NCI-H460 (cell line): ENCODE measurements at regions not wholly inside any gene's neighbourhood (a gene's known extent, or its start where the extent isn't known, plus 50 kb on each side); places are given as distances from the start of the nearest gene placed in this dataset.
"Not testable (repeated sequence)": the region's sequence is repeated elsewhere in the genome, so short reads cannot be mapped to it uniquely, and the experiment has no call there.

Experiments
- DNase-seq: peaks from one replicate; pipeline ENCODE4 v3.0.0-alpha.2; 2016; ENCODE audit warnings: low read depth; ENCODE audit errors: extremely low read depth

DNA sequence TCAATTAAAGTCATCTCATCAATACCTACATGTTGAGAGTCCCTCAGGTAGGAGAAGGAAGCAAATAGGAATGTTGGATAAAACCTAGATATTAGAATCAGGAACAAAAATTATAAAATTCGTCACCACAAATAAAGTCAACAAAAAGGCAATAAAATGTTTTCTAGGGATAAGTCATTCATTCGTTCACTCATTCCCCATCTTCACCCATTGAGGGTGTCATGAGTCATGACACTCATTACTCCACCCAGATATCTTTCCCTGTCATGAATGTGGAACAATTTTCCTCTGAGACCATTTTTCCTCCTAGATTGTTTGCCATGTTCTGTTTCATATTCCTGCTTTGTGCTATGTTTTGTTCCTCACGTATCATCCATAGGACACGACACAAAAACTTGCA, 50.9 kb upstream of the OLIG3 start:
- DNase-seq = no peak

DNA sequence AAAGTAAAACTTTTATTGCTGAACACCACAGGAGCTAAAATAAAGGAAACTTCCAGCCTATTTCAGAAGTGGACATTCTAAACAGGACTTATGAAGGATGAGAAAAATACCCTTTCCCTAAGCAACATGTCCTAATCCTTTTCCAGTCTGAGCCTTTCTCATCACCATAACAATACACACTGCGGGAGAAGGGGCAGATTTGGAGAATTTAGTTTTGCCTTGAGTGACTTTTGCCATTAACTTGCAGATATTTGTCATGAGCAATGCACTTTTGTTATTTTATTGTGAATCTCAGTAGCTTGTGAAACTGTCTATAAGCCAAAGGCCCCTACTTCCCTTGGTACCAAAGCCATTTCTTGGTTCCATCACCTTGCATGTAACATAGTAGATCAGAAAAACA, 53.0 kb upstream of the OLIG3 start:
- no peak for DNase-seq

- DNase-seq = no peak
Observed at GRCh38 chr6:137547601-137548000, 53.4 kb upstream of the OLIG3 start.

DNA sequence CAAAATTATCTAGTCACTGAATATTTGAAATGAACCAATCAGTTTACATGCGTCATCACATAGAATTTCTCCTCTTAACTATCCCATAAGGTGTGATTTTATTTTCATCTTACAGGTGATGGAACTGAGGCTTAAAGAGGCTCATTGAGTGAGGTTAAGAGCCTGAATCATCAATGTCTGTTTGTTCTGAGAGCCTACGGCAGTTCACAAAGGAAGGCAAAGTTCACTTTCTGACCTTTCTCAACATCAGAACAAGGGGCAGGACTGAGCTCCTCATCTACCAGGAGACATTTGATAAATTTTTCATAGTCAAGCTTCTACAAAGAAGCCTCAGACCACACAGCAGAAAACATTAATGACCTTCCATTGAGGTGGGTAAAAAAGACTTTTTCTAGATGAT, 54.9 kb upstream of the OLIG3 start:
- DNase-seq = no peak

- no peak for DNase-seq
Observed at GRCh38 chr6:137550535-137550934, 56.3 kb upstream of the OLIG3 start.

- no peak for DNase-seq
Observed at GRCh38 chr6:137552146-137552545, 58.0 kb upstream of the OLIG3 start.

GRCh38 chr6:137552809-137553208, 58.6 kb upstream of the OLIG3 start:
- no peak for DNase-seq

- not testable (repeated sequence) for DNase-seq
Observed at GRCh38 chr6:137559521-137560183, 65.5 kb upstream of the OLIG3 start.

DNA sequence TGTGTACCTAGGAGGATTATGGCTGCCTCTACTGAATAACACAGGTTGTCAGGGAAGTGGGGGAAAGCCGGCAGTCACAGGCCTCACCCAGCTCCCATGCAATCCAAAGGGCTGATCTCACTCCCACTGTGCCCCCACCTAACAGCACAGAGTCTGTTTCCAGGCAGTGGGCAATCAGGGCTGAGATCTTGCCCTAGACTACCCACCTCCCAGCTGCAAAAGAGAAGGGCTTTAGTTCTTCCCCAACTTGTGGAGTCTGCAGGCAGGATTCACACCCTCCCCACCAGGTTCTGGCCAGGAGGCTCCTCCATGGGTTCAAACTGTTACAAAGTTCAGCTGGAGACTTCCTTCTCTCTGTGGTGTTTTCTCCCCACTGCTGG, 66.0 kb upstream of the OLIG3 start:
- DNase-seq = no peak

DNA sequence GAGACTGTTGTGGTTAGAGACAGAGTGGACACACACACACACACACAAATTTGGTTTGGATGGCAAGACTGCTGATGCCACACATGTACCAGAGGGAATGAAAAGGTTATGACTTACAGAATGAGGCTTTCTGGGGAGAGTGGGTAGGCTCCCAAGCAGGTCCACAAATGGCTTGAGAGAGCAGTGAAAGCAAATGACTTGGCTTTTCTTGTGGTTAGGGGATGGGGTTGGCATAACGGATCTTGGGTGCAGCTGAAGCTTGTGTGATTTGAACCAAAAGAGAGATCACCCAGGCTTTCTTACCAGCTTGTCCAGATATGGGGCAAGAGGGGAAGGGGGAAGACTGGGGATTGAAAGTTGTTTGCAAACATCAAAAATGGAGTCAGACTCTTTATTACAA, 73.9 kb upstream of the OLIG3 start:
- DNase-seq = no peak

- DNase-seq = no peak
Observed at GRCh38 chr6:137570393-137570792, 76.2 kb upstream of the OLIG3 start.

DNA sequence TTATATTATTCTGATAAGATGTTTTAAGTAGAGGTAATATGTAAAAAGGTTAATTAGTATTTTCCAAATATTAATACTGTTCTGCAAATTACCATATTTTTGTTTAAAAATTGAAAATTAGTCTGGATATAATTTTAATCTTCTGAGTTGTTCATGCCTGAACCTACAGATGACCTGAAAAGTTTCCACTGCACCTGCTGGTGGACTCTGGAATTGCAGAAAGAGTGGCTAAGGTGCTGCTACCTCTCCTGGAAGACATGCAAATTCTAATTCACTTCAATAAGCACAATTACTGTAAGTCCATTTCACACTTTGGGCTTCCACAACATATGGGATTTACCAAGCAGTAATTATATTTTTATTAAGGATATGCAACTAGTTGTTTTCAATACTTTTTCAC, 77.7 kb upstream of the OLIG3 start:
- DNase-seq = peak; percentile 33

DNA sequence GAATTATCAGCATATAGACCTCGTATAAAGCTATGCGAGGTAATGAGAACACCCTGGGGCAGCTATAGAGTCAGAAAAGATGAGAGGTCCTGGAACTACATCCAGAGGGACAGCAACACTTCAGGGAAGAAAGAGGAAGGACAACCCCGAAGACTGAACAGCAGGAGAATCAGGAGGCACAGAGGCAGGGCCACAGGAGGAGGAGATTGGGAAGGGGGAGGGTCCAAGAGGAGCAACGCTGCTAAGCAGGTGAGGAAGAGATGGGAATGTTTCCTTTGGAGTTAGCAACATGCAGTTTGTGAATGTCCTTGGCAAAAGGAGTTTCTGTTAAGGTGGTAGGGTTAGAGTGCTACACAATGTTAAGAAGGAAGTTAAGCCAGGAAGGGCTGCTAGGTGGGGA, 79.5 kb upstream of the OLIG3 start:
- DNase-seq = no peak

GRCh38 chr6:137579612-137580011, 85.4 kb upstream of the OLIG3 start:
- no peak for DNase-seq

DNA sequence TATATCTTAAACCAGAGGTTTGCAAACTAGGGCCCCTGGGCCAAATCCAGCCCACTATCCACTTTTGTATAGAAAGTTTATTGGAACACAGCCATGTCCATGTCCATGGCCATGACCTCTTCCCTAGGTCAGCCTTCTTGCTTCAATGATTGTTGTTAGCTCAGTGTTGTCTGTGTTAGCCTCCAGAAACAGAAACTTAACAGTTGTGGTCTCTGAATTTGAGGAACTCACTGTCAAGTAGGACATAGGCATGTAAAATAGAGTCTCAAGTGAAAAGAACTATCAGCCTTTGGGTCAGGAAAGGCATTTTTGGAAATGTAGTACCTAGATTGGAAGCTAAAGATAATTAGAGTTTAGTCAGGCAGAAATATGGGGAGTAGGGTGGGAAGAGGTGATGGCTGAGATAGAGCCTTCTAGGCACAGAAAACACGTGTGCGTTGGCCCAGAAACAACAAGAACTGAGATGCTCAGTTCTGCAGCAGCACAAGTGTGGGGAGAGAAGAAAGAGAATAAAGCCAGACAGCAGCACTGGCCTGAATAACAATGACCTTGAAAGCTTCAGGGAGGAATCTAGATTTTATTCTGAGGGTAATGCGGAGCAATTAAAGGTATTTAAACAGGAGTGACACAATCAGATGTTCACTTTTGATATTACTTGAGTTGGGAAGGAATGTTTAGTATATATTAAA, 87.0 kb upstream of the OLIG3 start:
- DNase-seq = no peak

GRCh38 chr6:137583519-137583918, 89.3 kb upstream of the OLIG3 start:
- DNase-seq = not testable (repeated sequence)

GRCh38 chr6:137588472-137588871, 94.3 kb upstream of the OLIG3 start:
- DNase-seq = no peak

DNA sequence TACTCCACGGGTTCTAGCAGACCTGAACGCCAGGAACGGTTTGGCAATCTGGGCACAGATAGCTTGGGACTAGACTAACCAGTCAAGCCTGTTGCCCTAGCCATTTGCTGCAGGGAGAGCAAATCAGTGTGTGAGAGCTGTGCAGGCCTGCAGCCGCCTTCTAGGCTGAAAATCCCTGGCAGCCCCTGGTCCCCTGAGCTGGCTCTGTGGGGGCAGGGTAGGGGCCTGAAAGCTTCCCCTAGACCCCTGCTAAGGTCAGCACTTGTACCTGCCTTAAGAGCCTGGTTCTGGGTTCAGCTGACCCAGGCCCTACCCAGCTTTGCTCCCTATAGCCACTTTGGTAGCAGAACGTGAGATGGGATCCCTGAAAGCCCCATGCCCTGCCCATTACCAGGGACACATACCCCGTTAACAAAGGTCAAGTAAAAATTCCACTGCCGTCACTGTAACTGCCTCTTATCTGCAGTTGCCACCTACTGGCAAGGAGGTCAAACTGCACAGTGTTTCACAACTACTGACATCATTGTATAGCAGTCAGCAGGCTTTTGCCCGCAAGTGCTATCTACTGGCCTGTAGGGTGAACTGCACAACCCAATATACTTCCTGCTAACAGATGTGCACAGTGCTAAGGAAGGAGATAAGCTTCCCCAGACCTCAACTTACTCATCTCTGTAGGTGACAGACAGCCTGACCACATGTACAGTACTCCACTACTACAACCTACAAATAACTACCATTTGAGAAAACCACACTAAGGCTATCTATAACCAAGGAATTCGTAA, 95.1 kb upstream of the OLIG3 start:
- peak; percentile 29 for DNase-seq

DNA sequence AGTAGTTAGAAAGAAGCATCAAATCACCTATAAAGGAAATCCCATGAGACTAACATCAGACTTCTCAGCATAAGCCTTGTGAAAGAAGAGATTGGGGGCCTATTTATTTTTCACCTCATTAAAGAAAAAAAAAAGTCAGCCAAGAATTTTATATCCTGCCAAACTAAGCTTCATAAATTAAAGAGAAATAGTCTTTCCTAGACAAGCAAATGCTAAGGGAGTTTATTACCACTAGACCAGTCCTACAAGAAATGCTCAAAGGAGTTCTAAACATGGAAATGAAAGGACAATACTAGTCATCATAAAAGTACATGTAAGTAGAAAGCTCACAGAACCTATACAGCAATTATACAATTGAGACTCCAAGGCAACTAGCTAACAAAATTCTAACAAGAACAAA, 96.5 kb upstream of the OLIG3 start:
- DNase-seq = no peak

- no peak for DNase-seq
Observed at GRCh38 chr6:137601471-137601870, 107.3 kb upstream of the OLIG3 start.

GRCh38 chr6:137602313-137603197, 108.4 kb upstream of the OLIG3 start:
- no peak for DNase-seq
